LNCAP (cell line): ENCODE measurements at regions not wholly inside any gene's neighbourhood (a gene's known extent, or its start where the extent isn't known, plus 50 kb on each side); places are given as distances from the start of the nearest gene placed in this dataset.

Source experiments
- TF ChIP-seq, protein P1 (sequence below): fragments of 450-650 bp; IDR thresholded peaks from 2 replicates; pipeline ENCODE4 v1.5.1; 2017; ENCODE audit warnings: mild to moderate bottlenecking

DNA sequence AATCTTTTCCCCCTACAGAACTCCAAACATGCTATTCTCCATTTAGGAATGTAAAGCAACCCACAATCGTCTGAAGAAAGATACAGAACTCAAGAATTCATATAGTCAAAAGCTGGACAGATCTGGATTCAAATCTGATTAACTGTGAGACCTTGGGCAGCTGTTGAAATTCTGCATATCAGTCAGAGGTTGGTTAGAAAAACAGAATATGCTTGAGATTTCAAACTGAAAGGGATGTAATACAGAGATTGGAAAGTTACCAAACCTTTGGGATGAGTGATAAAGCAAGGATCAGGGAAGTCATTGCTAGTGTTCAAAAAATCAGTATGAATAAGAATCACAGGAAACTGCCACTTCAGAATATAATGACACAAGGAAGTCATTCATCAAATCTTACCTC, 406.6 kb downstream of the HTR7 start:
- TF ChIP-seq, protein P1, sequence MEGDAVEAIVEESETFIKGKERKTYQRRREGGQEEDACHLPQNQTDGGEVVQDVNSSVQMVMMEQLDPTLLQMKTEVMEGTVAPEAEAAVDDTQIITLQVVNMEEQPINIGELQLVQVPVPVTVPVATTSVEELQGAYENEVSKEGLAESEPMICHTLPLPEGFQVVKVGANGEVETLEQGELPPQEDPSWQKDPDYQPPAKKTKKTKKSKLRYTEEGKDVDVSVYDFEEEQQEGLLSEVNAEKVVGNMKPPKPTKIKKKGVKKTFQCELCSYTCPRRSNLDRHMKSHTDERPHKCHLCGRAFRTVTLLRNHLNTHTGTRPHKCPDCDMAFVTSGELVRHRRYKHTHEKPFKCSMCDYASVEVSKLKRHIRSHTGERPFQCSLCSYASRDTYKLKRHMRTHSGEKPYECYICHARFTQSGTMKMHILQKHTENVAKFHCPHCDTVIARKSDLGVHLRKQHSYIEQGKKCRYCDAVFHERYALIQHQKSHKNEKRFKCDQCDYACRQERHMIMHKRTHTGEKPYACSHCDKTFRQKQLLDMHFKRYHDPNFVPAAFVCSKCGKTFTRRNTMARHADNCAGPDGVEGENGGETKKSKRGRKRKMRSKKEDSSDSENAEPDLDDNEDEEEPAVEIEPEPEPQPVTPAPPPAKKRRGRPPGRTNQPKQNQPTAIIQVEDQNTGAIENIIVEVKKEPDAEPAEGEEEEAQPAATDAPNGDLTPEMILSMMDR: no peak

DNA sequence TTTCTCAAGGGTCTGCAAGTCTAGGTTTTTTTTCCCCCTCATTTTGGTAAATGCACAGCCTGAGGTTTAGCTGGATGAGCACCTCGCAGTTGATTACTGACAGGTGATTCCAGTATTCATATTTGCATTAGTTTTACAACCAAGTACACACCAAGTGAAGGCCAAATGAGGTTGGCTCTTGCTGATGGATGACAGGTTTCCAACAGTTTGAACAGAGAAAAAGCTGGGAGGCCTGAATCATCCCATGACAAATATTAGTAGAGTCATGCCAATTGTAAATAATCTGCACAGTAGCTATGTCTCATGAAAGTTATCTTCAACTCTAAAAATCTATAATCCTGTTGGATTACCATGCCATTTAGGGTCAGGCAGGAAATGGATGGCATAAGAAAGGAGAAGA, 399.8 kb downstream of the HTR7 start:
- TF ChIP-seq, protein P1: no peak

DNA sequence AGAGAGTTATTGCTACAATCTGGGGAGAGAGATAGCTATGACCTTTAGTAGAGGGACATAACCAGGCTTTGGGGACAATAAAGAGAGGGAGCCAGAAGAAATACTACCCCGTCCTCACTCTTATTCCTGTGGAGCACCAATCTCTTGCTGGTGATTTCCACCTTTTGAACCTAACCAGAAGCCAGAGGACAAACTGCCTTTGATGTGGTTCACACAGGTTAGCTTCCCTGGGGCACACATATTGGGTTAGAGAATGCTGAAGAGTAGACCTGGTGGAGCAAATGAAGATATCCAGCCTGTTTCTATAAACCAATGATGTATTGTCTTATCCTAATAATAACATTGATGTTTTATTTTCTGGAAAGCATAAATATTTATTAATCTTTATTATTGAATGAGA, 399.3 kb downstream of the HTR7 start:
- TF ChIP-seq, protein P1: no peak

DNA sequence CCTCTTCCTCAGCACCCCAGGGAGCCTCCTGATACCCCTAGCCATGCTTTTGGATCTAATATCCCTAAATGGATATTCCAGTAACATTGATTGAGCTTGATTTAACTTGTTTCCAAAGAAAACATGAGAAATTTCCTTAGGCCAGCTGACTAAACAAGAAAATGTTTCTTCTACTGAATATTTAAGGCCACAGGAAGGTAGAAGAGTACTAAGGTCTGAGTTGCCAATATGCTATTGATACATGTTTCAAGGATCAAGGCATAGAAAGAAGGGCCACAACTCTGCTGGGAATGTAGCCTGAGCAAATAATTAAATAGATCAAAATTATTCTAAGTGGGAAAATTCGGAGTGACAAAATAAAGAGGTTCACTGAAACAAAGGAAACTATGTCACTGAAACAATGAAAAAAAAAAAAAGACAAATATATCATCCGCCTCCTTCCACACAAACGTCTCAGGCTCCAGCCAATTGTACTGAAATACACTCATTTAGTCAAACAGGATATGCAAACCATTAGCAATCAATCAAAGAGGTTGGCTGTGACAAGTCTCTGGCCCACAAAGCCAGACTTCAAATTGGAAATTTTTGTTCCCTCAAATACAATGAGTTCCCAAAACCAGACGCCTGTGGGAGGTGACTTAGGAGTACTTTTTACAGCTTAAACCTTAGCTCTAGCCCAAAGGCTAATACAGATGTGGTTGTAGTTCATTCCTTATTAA, 396.2 kb downstream of the HTR7 start:
- TF ChIP-seq, protein P1: no peak

DNA sequence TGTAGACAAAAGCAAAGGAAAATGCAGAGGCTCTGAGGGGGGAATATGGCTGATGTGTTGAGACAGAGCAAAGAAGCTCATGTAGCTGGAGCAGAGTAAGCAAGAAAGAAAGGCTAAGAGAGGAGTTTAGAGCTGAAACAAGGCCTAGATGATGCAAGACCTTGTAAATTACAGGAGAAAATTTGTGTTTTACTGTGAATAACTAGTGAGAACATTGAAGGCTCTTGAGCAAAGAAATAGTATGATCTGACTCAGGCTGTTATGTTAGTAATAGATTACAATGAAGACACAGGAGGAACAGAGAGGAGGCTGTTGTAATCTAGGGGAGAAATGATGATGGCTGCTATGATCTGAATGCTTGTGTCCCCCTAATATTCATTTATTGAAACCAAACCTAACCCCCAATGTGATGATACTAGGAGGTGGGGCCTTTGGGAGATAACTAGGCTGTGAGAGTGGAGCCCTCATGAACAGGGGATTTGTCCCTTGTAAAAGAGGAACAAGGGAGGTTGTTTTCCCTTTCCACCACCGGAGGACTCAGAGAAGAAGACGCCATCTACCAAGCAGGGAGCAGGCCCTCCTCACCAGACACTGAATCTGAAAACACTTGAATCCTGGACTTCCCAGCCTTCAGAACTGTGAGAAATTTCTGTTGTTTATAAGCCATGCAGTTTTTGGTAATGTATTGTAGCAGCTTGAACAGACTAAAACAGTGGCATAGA, 394.9 kb downstream of the HTR7 start:
- TF ChIP-seq, protein P1: no peak

DNA sequence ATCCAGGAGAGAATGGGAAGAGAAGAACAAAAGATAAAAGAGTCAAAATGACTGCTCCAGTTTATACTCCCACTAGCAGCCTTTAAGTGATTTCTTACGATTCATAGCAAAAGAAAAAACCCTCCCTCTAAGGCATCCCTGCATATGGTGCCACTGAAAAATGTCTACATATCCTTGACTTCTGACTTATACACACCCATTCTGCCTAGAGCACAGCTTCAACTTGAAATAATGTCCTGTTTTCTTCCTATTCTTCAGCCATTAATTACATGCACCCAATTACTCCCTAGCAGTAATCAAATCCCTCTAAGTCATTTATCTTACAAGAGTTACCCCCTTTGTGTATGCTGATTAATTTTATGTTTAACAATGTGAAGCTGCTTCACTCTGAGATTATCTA, 393.5 kb downstream of the HTR7 start:
- TF ChIP-seq, protein P1: no peak

DNA sequence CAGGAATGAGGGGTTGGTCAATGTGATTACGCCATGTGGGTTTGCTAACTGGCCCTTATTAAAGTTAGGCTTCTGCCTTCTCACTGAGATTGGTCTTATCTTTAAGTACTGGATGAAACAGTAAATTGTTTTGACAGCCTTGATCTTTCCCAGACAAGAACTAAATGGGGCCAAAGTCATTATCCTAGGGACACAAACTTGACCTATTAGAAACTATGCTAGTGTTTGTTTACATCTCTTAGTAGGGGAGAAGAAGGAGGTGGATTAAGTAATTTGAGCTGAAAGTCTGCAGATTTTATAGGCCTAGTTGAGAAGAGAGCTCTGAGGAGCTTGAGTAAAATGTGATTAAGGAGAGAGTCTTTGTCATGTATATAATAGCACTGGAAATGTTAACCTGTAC, 386.9 kb downstream of the HTR7 start:
- TF ChIP-seq, protein P1: no peak
